NCI-H774 (cell line): ENCODE measurements at regions not wholly inside any gene's neighbourhood (a gene's known extent, or its start where the extent isn't known, plus 50 kb on each side); places are given as distances from the start of the nearest gene placed in this dataset.

ENCODE experiments used
- DNase-seq: peaks from one replicate; lab custom pipeline; 2025; lab: John Stamatoyannopoulos, UW

DNA sequence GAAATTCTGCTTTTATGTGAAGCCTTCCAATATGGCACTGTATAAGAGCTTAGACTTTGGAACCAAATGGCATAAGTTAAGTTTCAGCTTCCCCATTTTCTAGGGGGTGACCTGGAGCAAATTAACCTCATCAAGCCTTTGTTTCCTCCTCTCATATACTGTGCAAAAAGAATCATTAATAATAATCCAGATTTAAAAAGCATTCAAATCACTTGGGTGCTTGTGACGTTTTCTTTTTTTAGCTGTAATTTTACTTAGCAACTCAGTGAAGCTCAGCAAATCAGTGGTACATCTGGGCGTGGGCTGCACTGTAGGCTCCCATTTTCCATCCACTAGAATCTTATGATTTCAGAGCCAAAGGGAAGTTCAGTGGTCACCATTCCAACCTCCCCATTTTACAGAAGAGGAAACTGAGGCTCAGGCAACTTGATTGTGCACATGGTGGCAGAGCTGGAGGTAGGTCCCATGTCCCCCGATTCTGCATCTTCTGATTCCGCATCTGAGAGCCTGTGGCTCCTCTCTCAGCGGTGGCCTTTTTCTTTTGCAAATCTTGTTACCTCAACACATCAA is 131.2 kb downstream of the SNAPC1 start:
- no peak for DNase-seq

- no peak for DNase-seq
Observed at GRCh38 chr14:61894452-61895077, 132.3 kb downstream of the SNAPC1 start.

GRCh38 chr14:61897300-61897699 is 135.1 kb downstream of the SNAPC1 start:
- DNase-seq: no peak

GRCh38 chr14:61898568-61898967 is 136.3 kb downstream of the SNAPC1 start:
- DNase-seq: no peak

- no peak for DNase-seq
Observed at GRCh38 chr14:61899497-61899896, 137.3 kb downstream of the SNAPC1 start.

DNA sequence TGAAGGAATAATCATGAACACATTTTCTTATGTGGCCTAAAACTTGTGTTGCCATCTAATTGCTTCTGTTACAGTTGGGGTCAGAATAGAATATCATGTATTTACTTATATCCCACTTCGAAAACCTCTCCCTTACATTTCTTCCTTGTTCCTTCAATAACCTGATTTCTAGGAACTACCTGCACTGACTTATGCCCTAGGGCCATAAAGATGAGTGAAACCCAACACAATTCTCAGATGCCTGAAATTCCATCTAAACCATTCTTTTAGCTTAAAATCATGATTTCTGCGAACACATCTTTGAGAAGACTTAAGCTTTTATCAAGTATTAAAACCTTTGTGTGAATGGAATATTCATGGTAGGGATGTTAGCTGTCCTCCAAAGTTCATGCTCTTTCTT is 142.7 kb downstream of the SNAPC1 start:
- DNase-seq: no peak

DNA sequence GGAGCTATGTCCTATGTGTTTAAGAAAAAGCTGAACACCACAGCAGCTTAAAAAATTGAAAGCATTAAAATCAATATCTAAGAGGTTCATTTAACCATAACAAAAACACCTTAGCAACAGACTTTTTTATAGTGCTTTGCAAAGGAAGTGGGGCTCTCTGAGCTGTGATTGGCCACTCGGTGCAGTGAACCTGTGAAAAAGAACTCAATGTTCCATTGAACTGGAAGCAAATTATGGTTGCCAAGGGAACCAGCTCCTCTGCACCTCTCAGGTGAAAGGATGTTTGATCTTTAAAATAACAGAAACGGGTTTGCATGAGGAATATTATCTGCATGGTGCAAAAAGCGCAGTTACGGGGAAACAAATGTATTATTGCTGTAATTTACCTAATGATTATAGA is 149.4 kb downstream of the SNAPC1 start:
- peak; percentile 13 for DNase-seq

- DNase-seq: no peak
Observed at GRCh38 chr14:61918998-61919397, 156.8 kb downstream of the SNAPC1 start.

GRCh38 chr14:61923348-61923747 is 161.1 kb downstream of the SNAPC1 start:
- DNase-seq: no peak

GRCh38 chr14:61925043-61925442 is 162.8 kb downstream of the SNAPC1 start:
- no peak for DNase-seq

- DNase-seq: no peak
Observed at GRCh38 chr14:61925732-61926435, 163.7 kb downstream of the SNAPC1 start.

- DNase-seq: no peak
Observed at GRCh38 chr14:61927060-61927459, 164.8 kb downstream of the SNAPC1 start.

GRCh38 chr14:61927520-61927919 is 165.3 kb downstream of the SNAPC1 start:
- no peak for DNase-seq

- DNase-seq: no peak
Observed at GRCh38 chr14:61928300-61928699, 166.1 kb downstream of the SNAPC1 start.

DNA sequence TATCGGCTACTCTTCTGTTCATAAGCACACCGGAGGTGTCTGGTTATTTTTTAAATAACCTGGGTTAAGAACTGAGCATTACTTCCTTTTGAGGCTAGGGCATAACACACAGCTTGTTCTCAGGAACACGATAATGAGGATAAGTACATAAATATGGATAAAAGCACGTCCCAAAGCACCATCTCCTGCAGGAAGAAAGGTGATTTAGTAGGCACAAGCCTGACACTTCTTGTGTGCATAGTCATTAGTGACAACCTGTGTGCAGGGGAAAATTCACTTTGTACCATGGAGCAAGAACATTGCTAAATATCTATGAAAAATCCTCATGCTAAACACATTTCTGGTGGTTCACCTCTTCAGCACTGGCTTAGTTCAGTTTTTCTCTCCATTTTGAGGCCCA is 166.5 kb downstream of the SNAPC1 start:
- no peak for DNase-seq

DNA sequence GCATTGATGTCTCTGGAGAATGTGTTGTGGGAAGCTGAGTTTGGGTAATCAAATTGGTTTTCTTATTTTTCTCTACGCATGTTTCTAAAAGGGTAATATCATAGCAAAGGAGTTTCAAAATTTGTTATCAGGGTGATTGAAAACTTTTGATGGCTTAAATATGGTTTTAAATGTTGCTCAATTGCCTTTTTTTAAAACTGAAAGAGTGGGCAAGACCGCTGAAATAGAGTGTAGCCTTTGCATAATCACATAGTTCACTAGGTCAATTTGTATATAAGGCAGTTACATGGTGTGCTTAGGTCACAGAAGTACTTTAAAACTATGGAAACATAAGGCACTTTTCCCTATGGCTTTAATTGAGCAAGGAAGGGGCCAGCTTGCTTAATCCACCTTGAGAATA is 167.4 kb downstream of the SNAPC1 start:
- no peak for DNase-seq

- DNase-seq: no peak
Observed at GRCh38 chr14:61930101-61930857, 168.1 kb downstream of the SNAPC1 start.

DNA sequence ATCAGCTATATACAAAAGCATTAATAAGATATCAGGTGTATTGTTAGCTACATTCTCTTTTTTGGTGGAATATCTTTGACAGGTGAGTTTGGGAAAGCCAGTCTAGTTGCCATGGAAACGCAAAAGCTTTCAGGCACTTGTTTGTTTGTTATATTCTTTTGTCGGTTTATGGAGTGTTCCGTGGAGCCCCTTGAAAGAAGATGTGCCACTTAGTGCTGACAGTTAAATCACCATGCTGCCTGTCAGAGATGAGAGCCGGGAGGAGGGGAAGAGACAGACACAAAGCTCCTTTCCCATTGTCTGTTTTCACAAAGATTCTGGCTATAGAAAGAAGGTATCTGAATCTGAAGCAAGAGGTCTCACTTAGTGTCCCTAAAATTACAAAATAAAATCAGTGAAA is 170.8 kb downstream of the SNAPC1 start:
- DNase-seq: no peak

GRCh38 chr14:61934385-61934784 is 172.2 kb downstream of the SNAPC1 start:
- no peak for DNase-seq

GRCh38 chr14:61939776-61940175 is 177.6 kb downstream of the SNAPC1 start:
- no peak for DNase-seq

- no peak for DNase-seq
Observed at GRCh38 chr14:61940666-61941420, 178.6 kb downstream of the SNAPC1 start.
